Tibial nerve (tissue), 4 donors: ENCODE measurements at regions not wholly inside any gene's neighbourhood (a gene's known extent, or its start where the extent isn't known, plus 50 kb on each side); places are given as distances from the start of the nearest gene placed in this dataset.

Experiments used
- CTCF ChIP-seq, 5 experiments: fragments of 200-600 bp in 3 of 5; fragments of 450-650 bp in 2 of 5; sonication (generic) in 3 of 5; IDR thresholded peaks; one replicate each; pipeline ENCODE4 v1.5.1; 2016 to 2019; ENCODE audit warnings: antibody characterized with exemption in 5 of 5, mild to moderate bottlenecking in 3 of 5, moderate library complexity in 2 of 5
- EP300 ChIP-seq, 2 donors: sonication (generic); formaldehyde crosslinking; IDR thresholded peaks; one replicate each; pipeline ENCODE4 v1.6.1; 2017; ENCODE audit warnings: antibody characterized with exemption in 2 of 2, mild to moderate bottlenecking in 1 of 2
- POLR2A ChIP-seq, 2 donors: fragments of 450-650 bp; IDR thresholded peaks; one replicate each; pipeline ENCODE4 v1.6.1; 2017; ENCODE audit warnings: antibody characterized with exemption in 2 of 2, mild to moderate bottlenecking in 2 of 2, moderate library complexity in 2 of 2

GRCh38 chr5:71953866-71954265 lies 153.4 kb upstream of the MAP1B start:
- TF ChIP-seq CTCF (IDR thresholded peaks at IDR 0.05), result no peak
- no peak for TF ChIP-seq EP300 (IDR thresholded peaks at IDR 0.05)
- TF ChIP-seq POLR2A (IDR thresholded peaks at IDR 0.05), result no peak
